Prostate gland (tissue), 2 donors: ENCODE measurements at regions not wholly inside any gene's neighbourhood (a gene's known extent, or its start where the extent isn't known, plus 50 kb on each side); places are given as distances from the start of the nearest gene placed in this dataset.

Experiments used
- POLR2A ChIP-seq: fragments of 450-650 bp; IDR thresholded peaks from one replicate; pipeline ENCODE4 v1.6.1; 2016; ENCODE audit warnings: antibody characterized with exemption, mild to moderate bottlenecking
- POLR2AphosphoS5 ChIP-seq: sonication (generic); formaldehyde crosslinking; IDR thresholded peaks from one replicate; pipeline ENCODE4 v1.6.1; 2017; ENCODE audit warnings: antibody characterized with exemption
- TF ChIP-seq, protein P1 (sequence below), 4 experiments: fragments of 200-600 bp in 2 of 4; fragments of 450-650 bp in 2 of 4; sonication (generic) in 2 of 4; IDR thresholded peaks; 1 replicate in 3 of 4; 2 replicates in 1 of 4; pipeline ENCODE4 v1.5.1; 2016 to 2019; ENCODE audit warnings: antibody characterized with exemption in 4 of 4, mild to moderate bottlenecking in 2 of 4, moderate library complexity in 2 of 4

DNA sequence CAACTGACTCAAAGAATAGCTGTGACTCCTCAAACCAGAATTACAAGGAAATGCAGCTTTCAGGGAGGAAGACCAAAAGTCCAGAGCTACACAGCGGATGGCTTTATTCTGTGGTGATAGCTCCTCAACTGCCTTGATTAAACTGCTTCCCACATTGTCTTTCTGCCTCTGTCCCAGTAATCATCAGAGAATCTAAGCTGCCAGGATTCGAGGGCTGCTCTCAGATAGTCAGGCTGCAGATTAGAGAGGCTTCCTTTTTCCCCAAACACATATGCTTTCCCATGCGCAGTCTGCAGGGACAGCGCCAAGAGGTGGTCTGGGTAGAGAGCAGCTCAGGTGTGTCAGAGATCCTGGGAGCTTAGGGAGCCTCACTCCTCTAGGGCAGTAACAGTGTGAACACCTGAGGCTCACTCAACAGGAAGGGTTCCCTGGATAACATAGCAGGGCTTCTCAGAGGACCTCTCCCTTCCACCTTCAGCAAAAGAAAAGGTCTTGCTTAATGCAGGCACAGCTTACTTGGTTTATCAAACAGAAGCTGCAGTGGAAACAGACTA lies 439.9 kb upstream of the TLE4 start:
- TF ChIP-seq, protein P1, sequence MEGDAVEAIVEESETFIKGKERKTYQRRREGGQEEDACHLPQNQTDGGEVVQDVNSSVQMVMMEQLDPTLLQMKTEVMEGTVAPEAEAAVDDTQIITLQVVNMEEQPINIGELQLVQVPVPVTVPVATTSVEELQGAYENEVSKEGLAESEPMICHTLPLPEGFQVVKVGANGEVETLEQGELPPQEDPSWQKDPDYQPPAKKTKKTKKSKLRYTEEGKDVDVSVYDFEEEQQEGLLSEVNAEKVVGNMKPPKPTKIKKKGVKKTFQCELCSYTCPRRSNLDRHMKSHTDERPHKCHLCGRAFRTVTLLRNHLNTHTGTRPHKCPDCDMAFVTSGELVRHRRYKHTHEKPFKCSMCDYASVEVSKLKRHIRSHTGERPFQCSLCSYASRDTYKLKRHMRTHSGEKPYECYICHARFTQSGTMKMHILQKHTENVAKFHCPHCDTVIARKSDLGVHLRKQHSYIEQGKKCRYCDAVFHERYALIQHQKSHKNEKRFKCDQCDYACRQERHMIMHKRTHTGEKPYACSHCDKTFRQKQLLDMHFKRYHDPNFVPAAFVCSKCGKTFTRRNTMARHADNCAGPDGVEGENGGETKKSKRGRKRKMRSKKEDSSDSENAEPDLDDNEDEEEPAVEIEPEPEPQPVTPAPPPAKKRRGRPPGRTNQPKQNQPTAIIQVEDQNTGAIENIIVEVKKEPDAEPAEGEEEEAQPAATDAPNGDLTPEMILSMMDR (IDR thresholded peaks at IDR 0.05), result no peak
- TF ChIP-seq POLR2A, result no peak
- no peak for TF ChIP-seq POLR2AphosphoS5
